Right lobe of liver (tissue), 6 donors: ENCODE measurements at regions not wholly inside any gene's neighbourhood (a gene's known extent, or its start where the extent isn't known, plus 50 kb on each side); places are given as distances from the start of the nearest gene placed in this dataset.

Experiments
- ATAC-seq, 4 donors: fragments of 200-7000 bp; cut with Tn5 transposase; one replicate each; pipeline ENCODE4 v1.9.1; 2020; ENCODE audit warnings: mild to moderate bottlenecking in 4 of 4, moderate library complexity in 4 of 4
- DNase-seq, 3 donors: peaks; one replicate each; pipeline ENCODE4 v3.0.0-alpha.2; 2020
- H3K27ac ChIP-seq, 3 donors: fragments of 200-600 bp; one replicate each; pipeline ENCODE4 v1.8.0; 2022
- H3K27me3 ChIP-seq, 2 donors: fragments of 200-600 bp; one replicate each; pipeline ENCODE4 v1.8.0; 2022
- H3K36me3 ChIP-seq, 4 donors: fragments of 200-600 bp; sonication (generic) in 1 of 4; one replicate each; pipeline versions ENCODE4 v1.5.1 to v1.8.0; 2017 to 2022; ENCODE audit warnings: control low read depth in 1 of 4
- H3K4me1 ChIP-seq, 4 donors: fragments of 200-600 bp; sonication (generic) in 1 of 4; one replicate each; pipeline versions ENCODE4 v1.5.1 to v1.8.0; 2017 to 2022; ENCODE audit warnings: control low read depth in 1 of 4
- H3K4me3 ChIP-seq, 3 donors: fragments of 200-600 bp; one replicate each; pipeline ENCODE4 v1.8.0; 2022
- H3K9me3 ChIP-seq, 4 donors: fragments of 200-600 bp; sonication (generic) in 1 of 4; one replicate each; pipeline versions ENCODE4 v1.5.1 to v1.8.0; 2017 to 2022; ENCODE audit warnings: control low read depth in 1 of 4
- CTCF ChIP-seq, 4 donors: fragments of 200-600 bp in 3 of 4; fragments of 450-650 bp in 1 of 4; IDR thresholded peaks; one replicate each; pipeline versions ENCODE4 v1.5.1 to v1.8.0; 2016 to 2022; ENCODE audit warnings: antibody characterized with exemption in 4 of 4, mild to moderate bottlenecking in 2 of 4
- POLR2A ChIP-seq: fragments of 450-650 bp; IDR thresholded peaks from one replicate; pipeline ENCODE4 v1.6.1; 2017; ENCODE audit warnings: antibody characterized with exemption, mild to moderate bottlenecking
- WGBS: methylation state at CpG from one replicate; pipeline ENCODE4 v1.1.6; 2018; ENCODE audit warnings: low coverage, low lambda C conversion rate; ENCODE audit not compliant: insufficient coverage; ENCODE audit errors: missing lambda C conversion rate; 5-methylcytosine and 5-hydroxymethylcytosine counted together
- intact Hi-C, 2 donors: fragments of 100-400 bp; cut with DNase I; formaldehyde crosslinking; loops; one replicate each; pipeline versions ENCODE4 v1.11.2 to v1.14.1; 2022
- donor health status: DM: no; HTN: yes; CAD: no.
- donor health status: DM: no; HTN: no; CAD: no.
- donor health status: DM: no; HTN: no; CAD: no.
- donor health status: DM: no; HTN: yes; CAD: no.
- donor health status: DM: no; HTN: yes; CAD: no.

DNA sequence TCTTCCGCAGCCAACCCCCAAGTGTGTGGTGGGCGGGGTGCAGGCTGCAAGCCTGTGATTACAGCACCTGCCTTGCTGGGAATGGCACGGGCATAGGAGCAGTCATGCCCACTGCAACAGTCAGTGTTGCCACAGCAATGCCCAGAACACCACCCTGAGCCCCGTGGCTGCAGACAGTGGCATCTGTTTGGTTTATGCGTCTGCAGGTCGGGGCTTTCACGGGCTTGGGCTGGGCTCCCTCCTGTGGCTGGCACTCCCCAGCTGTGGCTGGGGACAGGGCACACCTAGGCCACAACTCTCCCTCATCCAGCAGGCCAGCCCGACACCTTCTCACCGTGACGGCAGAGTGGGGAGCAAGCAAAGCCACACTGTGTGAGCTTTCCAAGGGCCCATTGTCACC lies 115.3 kb upstream of the C1QTNF9B start:
- 72% methylated on average over 3 of the region's 10 CpGs for WGBS
- Histone ChIP-seq H3K9me3 (no peaks in the 10 kb centered on the region), H3K27me3 (no peaks in the 10 kb centered on the region), H3K36me3 (no peaks in the 10 kb centered on the region), H3K27ac (no peak overlapping the region), H3K4me3 (no peak overlapping the region), H3K4me1 (no peaks in the 10 kb centered on the region)
- DNase-seq (no peak), ATAC-seq (peak in 2 of 4 donors; percentile 7 to 31)
- intact Hi-C loops: loop anchor here in 1 of 2 donors (10.0 kb wide), 1 partner anchor 212 kb away; no protein-coding TSS in a partner anchor
- TF ChIP-seq POLR2A: no peak
- no peak for TF ChIP-seq CTCF (IDR thresholded peaks at IDR 0.05)

GRCh38 chr13:24013189-24013588 lies 115.9 kb upstream of the C1QTNF9B start:
- Histone ChIP-seq H3K36me3 (no peaks in the 10 kb centered on the region), H3K27ac (no peak overlapping the region), H3K9me3 (no peaks in the 10 kb centered on the region), H3K27me3 (no peaks in the 10 kb centered on the region), H3K4me1 (no peaks in the 10 kb centered on the region), H3K4me3 (no peak overlapping the region)
- TF ChIP-seq CTCF (IDR thresholded peaks at IDR 0.05) (no peak), POLR2A (no peak)
- WGBS: 92% methylated on average over 4 of the region's 6 CpGs
- no peak for DNase-seq
- ATAC-seq: no peak
- intact Hi-C loops: loop anchor here in 1 of 2 donors (10.0 kb wide), 1 partner anchor 212 kb away; no protein-coding TSS in a partner anchor

- no peak for TF ChIP-seq CTCF (IDR thresholded peaks at IDR 0.05)
- TF ChIP-seq POLR2A: no peak
- DNase-seq (no peak), ATAC-seq (no peak)
- H3K9me3 ChIP-seq: no peaks in the 10 kb centered on the region
- no peaks in the 10 kb centered on the region for H3K27me3 ChIP-seq
- no peak overlapping the region for H3K27ac ChIP-seq
- intact Hi-C loops: loop anchor here in 1 of 2 donors (10.0 kb wide), 1 partner anchor 209 kb away; no protein-coding TSS in a partner anchor
- H3K36me3 ChIP-seq: no peaks in the 10 kb centered on the region
- WGBS: 89% methylated on average over 4 of the region's 8 CpGs
- H3K4me1 ChIP-seq: peaks cover 0 to 3% (median 0%) of the 10 kb centered on the region in 4 donors
- no peak overlapping the region for H3K4me3 ChIP-seq
These were observed 118.7 kb upstream of the C1QTNF9B start for GRCh38 chr13:24016046-24016445.

- no peaks in the 10 kb centered on the region for H3K27me3 ChIP-seq
- peaks cover 0 to 5% (median 2%) of the 10 kb centered on the region in 4 donors for H3K4me1 ChIP-seq
- ATAC-seq (no peak), DNase-seq (no peak)
- H3K9me3 ChIP-seq: no peaks in the 10 kb centered on the region
- intact Hi-C loops: no loop called here
- H3K36me3 ChIP-seq: no peaks in the 10 kb centered on the region
- TF ChIP-seq POLR2A: no peak
- no peak for TF ChIP-seq CTCF (IDR thresholded peaks at IDR 0.05)
- H3K4me3 ChIP-seq: no peak overlapping the region
- no peak overlapping the region for H3K27ac ChIP-seq
These were observed 125.3 kb upstream of the C1QTNF9B start for GRCh38 chr13:24022568-24022967.

DNA sequence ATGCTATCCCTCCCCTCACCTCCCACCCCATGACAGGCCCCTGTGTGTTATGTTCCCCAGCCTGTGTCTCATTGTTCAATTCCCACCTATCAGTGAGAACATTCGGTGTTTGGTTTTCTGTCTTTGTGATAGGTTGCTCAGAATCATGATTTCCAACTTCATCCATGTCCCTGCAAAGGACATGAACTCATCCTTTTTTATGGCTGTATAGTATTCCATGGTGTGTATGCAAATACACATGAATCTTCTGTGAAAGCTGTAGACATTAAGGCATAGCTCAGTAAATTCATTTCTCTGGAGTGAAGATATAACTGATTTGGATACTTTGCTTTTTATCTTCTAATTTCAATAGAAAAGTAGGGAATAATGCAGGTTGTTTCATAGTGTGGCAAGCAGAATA lies 125.8 kb upstream of the C1QTNF9B start:
- H3K4me1 ChIP-seq: peaks cover 0 to 5% (median 2%) of the 10 kb centered on the region in 4 donors
- H3K27ac ChIP-seq: no peak overlapping the region
- intact Hi-C loops: no loop called here
- no peaks in the 10 kb centered on the region for H3K9me3 ChIP-seq
- TF ChIP-seq POLR2A: no peak
- TF ChIP-seq CTCF (IDR thresholded peaks at IDR 0.05): no peak
- no peaks in the 10 kb centered on the region for H3K27me3 ChIP-seq
- H3K4me3 ChIP-seq: no peak overlapping the region
- DNase-seq (no peak), ATAC-seq (no peak)
- no peaks in the 10 kb centered on the region for H3K36me3 ChIP-seq
- WGBS: 100% methylated on average over 1 of the region's 1 CpG
